GM23248 (cell line): ENCODE measurements at regions not wholly inside any gene's neighbourhood (a gene's known extent, or its start where the extent isn't known, plus 50 kb on each side); places are given as distances from the start of the nearest gene placed in this dataset.

Experiments
- EZH2 ChIP-seq: fragments of 200-600 bp; sonication (generic); IDR thresholded peaks from 2 replicates; pipeline ENCODE4 v1.6.1; 2018; ENCODE audit warnings: antibody characterized with exemption, mild to moderate bottlenecking; ENCODE audit not compliant: insufficient read depth, poor library complexity, severe bottlenecking
- EZH2phosphoT487 ChIP-seq: fragments of 200-600 bp; sonication (generic); IDR thresholded peaks from 2 replicates; pipeline ENCODE4 v1.6.1; 2018; ENCODE audit warnings: antibody characterized with exemption, moderate library complexity, mild to moderate bottlenecking, low read depth; ENCODE audit not compliant: insufficient read depth

- TF ChIP-seq EZH2 (no peak), EZH2phosphoT487 (no peak)
Observed at GRCh38 chr2:193894081-193894480, 1699.3 kb upstream of the TMEFF2 start.
